ENCODE measurements at regions not wholly inside any gene's neighbourhood (a gene's known extent, or its start where the extent isn't known, plus 50 kb on each side); places are given as distances from the start of the nearest gene placed in this dataset.

DNA sequence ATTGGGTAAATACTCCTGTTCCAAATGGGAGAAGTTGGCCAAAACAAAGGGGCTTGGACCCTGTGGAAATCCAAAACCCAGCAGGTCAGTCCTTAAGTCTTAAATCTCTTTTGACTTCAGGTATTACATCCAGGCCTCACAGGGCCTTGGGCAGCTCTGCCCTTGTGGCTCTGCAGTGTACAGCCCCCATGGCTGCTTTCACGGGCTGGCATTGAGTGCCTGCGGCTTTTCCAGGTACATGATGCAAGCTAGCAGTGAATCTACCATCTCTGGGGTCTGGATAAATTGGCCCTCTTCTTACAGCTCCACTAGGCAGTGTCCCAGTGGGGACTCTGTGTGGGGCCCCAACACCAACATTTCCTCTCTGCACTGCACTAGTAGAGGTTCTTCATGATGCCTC lies 308.5 kb upstream of the ARRDC3 start:
- DNase-seq (ENCODE audit: low read depth): no peak

DNA sequence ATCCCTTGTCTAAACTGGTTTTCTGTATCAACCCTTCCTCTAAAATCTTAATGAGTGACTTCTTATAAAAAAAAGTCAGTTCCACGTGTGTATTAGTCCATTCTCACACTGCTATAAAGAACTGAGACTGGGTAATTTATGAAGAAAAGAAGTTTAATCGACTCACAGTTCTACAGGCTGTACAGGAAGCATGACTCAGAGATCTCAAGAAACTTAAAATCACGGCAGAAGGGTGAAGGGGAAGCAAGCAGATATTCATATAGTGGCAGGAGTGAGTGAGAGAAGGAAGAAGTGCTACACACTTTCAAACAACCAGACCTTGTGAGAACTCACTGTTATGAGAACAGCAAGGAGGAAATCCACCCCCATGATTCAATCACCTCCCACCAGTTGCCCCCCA lies 307.8 kb upstream of the ARRDC3 start:
- no peak for DNase-seq (ENCODE audit: low read depth)

DNA sequence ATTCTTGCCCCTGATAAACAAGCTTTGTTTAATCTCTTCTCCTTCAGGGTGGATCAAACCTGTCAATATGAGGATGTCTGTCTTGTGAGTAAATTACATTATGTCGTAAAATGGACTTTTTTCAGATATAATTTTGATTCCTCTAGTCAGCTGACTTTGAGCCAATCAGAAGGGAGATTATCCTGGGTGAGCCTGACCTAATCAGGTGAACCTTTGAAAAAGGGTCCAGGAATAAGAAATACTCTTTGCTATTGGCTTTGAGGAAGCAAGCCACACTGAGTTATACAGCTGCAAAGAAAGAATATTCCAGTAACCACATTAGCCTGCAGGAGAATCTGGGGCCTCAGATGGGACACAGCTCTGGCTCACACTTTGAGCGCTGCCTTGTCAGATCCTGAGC lies 304.3 kb upstream of the ARRDC3 start:
- no peak for DNase-seq (ENCODE audit: low read depth)

DNA sequence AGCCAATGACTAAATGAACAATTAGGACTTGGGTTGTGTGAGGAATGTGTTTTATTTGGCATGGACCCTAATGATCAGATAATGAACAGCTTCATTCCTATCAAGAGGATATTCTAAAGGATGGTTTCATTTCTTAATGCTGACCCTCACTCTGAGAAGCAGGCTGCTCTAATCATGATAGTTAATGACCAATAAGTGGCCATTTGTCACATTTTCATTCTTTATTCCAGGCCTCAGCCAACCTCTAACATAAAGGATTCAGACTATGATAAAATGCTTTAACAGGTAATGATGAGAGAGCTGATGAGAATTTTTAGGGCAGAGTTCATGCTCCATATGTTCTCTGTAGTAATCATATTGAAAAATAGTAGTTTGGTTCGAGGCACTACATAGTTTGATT lies 301.5 kb upstream of the ARRDC3 start:
- no peak for DNase-seq (ENCODE audit: low read depth)

DNA sequence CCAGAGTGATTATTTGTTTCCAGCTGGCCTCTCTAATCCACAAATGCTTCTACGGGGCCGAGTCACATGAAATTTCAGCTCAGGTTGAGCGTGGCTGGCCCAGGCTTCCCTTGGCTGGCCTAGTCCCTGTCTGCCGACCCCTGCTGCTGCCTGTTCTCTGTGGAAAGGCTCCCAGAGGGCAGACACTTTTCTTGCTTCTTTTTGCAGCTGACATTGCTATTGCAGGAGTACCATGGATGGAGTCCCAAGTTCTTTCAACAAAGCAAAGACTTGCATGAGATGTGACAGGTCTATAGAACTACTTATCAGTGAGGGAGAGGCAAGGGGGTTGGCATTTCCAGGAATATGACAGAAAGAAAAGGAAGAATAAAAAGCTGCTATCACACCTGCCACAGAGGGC lies 287.4 kb upstream of the ARRDC3 start:
- DNase-seq (ENCODE audit: low read depth): no peak

DNA sequence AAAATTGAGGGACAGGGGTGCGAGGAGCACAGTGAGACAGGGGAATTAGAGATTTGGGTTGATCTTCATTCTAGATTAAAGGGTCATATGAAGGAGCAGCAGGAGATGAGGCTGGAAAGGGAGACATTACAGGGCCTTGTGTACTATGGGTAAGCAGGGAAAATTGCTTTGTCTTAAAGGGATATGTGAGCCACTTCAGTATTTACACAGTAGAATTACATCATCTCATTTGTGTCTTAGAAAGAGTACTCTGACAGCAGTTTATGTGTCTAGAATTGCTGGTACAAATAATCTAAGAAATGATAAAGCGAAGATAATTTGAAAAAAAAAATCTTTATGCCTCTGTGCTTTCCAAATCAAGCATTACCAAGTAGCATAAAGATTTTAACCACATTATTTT lies 287.0 kb upstream of the ARRDC3 start:
- no peak for DNase-seq (ENCODE audit: low read depth)

DNA sequence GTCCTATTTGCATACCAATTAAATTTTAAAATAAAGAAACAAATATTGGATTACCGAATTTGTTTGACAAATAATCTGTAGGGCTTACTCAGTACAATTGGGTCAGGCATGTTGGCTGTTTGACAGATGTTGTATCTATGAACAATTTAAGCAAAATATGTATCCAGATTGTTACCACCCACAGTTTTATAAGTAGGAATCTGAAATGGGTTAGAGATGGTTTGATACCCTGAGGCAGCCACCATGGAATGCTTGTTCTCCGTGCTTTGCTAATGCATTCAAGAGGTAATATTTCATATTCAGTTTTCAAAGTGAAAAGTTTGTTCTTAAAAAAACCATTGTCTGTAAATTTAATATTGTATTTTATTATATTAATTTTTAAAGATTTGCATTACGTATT lies 285.1 kb upstream of the ARRDC3 start:
- no peak for DNase-seq (ENCODE audit: low read depth)

DNA sequence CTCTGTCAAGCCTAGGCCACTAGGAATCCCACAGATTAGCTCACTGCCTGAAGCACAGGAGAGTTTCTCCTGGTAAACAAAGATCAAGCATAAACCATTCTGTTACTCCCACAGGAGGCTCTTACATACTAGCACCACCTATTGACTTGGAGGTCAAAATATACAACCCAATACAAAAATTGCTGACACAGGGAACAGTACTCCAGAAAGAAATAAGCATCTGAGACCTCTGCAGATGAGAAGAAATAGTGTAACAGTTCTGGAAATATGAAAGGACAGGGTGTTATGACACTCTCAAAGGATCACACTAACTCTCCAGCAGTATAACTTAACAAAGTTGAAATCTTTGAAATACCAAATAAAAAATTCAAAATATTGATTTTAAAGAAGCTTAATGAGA lies 269.6 kb upstream of the ARRDC3 start:
- no peak for DNase-seq (ENCODE audit: low read depth)

DNA sequence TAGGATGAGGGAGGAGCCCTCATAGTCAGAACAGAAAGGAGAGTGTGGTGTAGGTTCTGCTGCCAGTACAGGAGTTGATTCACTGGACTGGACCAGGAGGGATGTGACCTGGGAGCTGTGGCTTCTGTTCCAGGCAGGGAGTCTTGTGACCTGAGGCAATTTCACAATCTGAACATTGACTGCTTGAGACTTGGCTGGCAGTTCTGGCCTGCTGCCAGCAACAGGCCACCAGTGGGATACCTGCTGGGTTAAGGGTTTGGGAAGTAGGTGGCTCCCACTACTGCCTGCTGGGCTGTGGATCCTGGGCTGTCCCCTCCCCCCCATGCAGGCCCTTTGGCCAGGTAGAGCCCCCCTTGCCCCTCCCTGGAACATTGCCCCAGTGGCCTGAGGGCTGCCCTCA lies 268.6 kb upstream of the ARRDC3 start:
- DNase-seq (ENCODE audit: low read depth): no peak

DNA sequence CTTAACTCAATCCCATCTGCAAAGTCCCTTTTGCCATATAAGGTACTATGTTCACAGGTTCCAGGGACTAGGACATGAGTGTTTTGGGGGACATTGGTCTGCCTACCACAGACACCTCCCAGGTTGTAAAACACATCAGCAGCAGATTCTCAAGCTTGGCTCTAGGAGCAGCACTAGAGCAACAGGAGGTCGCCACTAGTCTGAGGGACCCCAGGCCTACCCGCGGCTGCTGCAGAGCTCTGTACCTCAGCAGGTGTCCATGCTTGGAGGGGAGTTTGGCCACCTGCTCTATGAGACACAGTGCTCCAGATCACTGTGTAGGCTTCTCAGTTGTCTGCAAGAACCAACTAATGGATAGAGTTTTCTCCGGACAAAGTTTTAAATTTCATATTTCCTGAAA lies 262.2 kb upstream of the ARRDC3 start:
- no peak for DNase-seq (ENCODE audit: low read depth)

DNA sequence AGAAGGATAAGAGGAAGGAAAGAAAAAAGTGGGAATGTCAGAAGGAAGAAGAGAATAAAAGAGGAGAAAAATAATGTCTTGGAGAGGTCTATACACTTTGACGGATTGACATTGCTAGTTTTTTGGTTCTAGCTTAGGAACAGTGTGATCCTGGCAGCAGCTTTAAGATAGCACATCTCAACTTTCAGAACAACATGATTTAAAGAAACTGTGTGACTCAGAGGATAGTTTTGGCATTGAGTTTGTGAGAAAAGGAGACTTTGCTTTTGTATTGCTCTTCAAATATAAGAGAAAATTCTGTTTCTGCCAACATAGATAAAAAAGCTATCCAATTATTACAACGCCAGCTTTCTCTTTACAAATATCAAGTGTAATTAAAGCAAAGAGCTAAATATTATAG lies 260.7 kb upstream of the ARRDC3 start:
- peak; percentile 16 for DNase-seq (ENCODE audit: low read depth)

DNA sequence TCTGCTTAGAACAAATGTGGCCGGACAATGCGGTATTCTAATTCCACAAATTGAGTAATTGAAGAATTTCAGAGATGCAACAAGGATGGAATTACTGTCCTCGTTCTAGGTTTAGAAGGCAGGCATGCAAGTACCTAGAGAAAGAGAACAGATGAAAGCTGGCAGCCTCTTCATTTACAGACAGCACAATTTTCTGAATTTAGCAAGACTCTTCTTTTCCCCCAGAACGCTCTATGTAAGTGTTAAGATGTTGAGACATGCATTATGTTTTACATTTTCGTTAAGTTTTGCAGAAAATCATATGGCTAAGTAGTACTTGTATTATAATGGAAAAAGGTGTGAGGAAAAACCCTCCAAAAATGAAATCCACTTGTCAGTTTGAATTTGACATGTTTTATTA lies 259.5 kb upstream of the ARRDC3 start:
- no peak for DNase-seq (ENCODE audit: low read depth)

DNA sequence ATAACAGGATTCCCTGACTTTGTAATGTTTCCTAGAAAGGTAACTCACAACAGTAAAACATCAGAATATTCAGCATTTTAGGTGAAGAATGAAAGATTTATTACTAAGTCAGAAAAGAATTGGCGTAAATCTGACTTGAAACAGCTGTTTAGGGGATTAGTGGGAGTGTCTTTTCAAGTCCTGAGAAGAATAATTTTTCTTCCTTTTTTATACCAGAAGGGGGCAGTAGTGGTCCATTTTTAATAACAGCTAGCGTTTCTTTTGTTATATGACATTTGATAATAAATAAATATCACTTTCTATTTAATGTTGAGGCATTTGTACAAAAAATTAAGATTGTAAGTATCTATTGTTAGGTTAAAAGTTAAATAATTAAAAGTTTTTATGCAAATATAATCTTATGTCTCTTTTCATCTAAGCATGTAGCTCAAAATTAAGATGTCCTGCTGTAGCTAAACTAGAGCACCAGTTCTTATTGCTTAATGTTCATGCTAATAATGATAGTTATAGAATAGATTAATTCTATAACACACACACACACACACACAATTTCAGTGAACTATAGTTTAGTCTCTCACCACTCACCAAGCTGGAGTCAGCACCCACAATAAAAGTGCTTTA lies 258.7 kb upstream of the ARRDC3 start:
- DNase-seq (ENCODE audit: low read depth): peak; percentile 18

DNA sequence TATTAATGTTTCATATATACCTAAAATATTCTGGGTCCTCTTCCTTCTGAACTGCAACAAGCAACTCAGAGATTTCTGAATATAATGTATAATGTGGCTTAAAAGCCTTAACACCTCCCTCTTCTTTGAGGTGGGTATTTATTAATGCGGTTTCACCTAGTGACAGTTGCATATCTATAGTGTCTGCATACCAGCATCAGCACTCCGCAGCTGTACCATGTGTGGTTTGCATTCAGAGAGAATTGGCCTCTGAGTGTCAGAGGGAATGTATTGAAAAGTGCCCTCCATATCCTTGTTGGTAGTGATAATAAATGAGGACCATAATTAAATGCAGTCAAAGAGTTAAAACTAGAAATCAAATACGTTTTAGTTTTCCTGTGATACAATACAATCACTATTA lies 256.6 kb upstream of the ARRDC3 start:
- DNase-seq (ENCODE audit: low read depth): no peak

DNA sequence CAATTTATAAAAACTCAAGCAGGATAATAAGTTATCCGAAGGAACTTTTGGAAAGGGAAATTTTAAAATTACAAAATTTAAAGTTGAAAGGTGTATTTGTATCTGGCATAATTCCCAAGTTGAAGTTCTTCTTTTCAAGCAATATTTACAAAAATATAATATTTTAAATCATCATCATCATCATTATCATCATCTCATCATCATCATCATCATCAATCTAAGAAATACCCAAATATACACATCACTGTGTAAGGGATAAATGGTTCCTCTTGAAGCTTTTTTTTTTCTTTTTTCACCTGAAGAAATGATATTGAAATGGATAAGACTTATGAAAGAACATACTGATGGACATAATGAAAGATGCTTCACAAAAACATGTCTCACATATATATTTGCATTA lies 254.9 kb upstream of the ARRDC3 start:
- no peak for DNase-seq (ENCODE audit: low read depth)

DNA sequence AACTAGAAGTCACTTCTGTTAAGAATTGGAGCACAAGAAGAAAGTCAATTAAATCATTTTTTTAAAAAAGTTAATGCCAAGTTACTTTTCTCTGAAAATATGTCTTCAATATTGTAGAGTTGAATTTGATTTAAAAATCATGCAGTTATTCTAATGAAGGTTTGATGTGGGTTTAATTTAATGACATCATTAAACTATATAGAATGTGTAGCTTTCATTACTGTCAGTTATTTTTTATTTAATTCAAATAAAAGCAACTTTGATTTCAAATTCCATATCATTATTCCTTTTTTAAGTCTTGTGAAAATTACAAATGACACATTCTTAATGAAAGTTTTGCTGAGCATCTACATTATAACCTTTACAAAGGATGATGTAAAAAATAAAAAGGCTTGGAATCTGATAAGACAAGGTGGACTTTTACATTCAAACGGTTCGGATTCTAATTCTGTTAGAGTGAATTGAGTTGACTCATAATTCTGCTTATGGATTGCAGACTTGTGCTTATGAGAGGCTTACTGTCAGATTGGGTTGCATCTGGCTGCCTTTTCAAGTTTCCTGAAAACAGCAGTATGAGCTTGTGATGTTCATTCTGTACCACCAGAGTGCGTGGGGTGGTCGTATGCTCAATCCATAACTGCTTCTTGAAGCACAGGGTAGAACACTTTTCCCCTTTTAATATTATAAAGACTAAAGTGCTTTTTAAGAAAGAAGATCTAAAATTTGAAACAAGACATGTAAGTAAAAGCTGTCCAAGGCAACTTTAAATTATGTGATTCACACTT lies 253.0 kb upstream of the ARRDC3 start:
- no peak for DNase-seq (ENCODE audit: low read depth)

DNA sequence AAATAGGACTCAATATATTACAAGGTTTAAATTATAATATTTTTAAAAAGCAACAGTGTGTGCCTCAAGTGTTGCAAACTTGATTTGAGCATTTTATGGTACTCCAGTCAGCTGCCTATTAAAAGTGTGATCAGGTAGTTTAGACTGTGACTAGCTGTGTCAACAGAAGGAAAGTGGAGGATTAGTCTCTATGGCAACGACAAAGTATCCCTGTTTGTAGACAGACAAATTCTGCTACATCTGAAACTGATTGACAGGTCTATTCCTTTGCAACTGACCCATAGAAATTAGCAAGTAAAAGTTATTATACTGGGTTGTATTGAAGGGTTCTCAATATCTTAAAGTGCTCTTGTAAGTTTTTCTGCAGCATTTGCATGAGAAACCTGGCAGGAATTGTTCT lies 249.8 kb upstream of the ARRDC3 start:
- DNase-seq (ENCODE audit: low read depth): no peak

DNA sequence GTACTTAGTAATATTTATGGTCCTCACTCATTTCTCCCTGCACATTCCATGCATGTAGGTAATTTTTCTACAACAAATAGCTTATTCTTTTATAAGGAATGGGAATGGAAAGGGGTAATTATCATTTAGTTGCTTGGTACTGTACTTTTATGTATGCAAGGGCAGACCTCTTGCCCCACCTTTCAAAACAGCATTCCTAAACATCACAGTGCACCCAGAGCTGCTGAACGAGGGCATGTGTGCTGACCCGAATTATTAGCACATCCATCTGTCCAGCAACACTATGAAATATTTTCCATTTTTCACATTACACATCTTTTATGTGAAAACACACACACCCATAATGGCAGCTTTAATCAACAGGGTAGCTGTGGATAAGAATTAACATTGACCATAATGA lies 228.6 kb upstream of the ARRDC3 start:
- DNase-seq (ENCODE audit: low read depth): no peak

DNA sequence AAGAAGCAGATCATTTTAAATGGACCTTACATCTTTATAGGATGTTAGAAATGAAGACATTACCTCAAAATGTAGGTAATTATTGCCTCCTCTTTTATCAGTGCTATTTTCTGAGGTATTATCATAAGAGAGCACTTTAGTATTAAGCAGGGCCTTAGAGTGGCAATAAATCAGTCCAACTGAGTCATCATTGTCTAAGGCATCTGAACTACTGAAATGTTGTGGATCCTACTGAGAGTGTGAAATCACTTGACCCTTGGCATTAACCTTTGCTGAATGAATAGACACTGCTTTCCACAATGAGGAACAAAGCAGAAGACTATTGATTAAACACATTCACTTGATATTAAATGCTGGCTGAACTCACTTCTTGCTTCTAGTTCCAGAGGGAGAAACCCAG lies 224.6 kb upstream of the ARRDC3 start:
- no peak for DNase-seq (ENCODE audit: low read depth)

DNA sequence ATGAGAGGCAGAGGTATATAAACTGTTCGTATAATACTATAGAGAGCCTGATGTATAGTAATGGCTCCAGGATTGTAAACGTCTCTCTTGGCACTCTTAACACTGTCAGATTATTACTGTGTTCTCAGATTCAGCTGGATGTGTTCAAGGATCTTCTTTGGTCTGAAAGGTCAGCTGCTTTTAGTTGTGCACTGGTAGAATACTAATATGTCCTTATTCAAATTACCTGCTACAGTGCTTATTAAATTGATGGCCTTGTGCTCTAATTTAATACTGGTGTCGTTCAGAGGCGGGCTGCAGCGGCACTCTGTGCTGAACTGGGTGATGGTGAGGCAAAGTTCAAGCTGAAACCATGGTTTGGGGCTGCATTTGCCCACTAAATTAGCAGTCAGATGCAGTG lies 216.7 kb upstream of the ARRDC3 start:
- DNase-seq (ENCODE audit: low read depth): no peak

DNA sequence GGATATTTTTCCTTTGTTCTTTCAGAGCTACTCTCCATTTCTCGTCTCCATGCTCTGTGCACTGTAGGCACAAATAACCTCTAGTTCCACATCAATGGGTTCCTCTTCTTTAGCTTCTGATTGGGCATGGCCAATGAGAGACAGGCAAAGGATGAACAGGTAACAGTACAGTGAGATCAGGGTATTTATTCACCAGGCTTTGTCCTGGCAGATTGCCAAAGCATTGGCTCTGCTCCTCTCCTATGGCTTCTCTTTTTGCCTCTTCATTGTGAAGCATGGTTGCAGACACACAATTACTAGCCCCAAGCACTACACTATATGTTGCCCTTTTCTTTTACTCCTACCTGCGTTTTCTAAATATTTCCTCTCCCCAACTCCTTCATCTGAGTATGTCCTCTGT lies 215.1 kb upstream of the ARRDC3 start:
- no peak for DNase-seq (ENCODE audit: low read depth)

DNA sequence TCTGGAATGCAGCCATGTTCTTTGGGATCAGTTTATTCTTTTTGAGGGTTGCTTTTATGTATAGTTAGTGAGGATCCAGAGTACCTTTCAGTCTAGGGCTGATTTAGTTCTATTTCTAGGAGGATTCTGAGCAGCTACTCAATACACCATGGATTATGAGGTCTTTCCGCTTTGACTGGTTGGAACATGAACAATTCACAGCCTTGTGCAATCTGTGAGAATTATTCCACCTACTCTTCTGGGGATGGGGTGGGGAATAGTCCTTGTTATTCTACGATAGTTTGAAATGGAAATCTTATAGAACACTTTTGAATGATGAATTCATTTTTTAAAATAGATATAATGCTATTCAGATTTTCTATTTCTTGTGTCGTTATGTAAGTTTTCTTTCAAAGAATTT lies 212.3 kb upstream of the ARRDC3 start:
- no peak for DNase-seq (ENCODE audit: low read depth)

DNA sequence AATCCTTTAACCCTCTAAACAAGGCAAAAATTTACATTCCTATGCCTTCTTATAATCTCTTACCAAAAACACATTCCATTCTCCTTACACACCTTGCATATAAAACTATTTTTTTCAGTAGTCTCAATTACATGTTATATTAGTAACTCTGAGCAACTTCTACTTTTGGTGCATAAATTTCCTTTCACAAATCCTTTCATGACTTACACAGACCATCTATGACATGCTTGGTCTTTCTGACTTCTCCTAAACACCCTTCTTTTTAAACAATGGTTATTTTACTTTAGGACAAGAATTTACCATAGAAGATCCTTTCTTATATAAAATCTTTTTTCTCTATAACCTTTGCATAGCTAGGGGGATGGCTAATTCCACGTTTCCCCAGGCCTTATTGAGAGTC lies 208.0 kb upstream of the ARRDC3 start:
- DNase-seq (ENCODE audit: low read depth): no peak

DNA sequence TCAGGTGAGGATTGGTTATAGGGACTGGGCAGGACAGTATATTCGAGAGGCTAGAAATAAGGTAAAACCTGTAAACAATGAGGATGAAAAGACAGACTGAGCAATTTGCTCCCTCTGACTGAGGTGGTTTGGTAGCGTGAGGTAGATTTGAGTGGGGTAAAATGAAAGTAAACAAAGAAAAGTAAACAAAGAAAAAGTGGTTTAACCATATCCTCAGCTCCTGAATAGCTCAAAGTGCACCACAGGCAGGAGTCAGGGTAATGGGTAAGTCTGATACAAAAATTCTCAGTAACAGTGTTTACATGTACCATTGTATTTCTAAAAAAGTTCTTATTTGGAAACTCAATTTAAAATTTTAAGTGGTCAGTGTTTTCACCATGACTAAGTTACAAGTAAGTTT lies 203.1 kb upstream of the ARRDC3 start:
- no peak for DNase-seq (ENCODE audit: low read depth)
